ENCODE measurements at regions not wholly inside any gene's neighbourhood (a gene's known extent, or its start where the extent isn't known, plus 50 kb on each side); places are given as distances from the start of the nearest gene placed in this dataset.

DNA sequence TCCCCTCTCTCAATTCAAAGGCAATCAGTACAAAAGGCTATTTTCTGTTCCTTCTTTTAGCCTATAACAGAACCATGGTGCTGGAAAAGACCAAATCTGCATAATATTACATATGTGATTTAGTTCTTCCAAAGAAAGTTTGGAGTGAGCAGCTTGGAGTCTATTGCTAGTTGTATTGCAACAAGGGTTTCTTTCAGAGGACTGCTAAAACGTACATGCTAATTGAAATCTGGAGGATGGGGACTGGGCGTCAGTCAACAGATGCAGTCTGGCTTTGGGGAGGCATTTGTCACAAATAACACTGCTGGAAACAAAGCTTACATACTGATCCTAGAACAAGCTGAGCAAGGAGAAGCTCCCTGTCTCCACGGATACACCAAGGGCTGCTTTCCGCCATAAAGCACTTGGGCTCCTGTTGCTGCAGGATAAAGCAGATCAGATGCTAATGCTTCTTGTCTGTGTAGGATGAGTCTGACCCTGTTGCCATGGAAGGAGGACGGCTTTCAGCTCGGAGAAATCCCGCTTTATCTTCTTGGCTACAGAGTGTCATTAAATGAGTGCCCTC is 883.5 kb downstream of the SORCS1 start:
- TF ChIP-seq, protein P1, sequence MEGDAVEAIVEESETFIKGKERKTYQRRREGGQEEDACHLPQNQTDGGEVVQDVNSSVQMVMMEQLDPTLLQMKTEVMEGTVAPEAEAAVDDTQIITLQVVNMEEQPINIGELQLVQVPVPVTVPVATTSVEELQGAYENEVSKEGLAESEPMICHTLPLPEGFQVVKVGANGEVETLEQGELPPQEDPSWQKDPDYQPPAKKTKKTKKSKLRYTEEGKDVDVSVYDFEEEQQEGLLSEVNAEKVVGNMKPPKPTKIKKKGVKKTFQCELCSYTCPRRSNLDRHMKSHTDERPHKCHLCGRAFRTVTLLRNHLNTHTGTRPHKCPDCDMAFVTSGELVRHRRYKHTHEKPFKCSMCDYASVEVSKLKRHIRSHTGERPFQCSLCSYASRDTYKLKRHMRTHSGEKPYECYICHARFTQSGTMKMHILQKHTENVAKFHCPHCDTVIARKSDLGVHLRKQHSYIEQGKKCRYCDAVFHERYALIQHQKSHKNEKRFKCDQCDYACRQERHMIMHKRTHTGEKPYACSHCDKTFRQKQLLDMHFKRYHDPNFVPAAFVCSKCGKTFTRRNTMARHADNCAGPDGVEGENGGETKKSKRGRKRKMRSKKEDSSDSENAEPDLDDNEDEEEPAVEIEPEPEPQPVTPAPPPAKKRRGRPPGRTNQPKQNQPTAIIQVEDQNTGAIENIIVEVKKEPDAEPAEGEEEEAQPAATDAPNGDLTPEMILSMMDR (IDR thresholded peaks at IDR 0.05): no peak
- TF ChIP-seq POLR2AphosphoS5 (IDR thresholded peaks at IDR 0.05) (no peak), POLR2A (IDR thresholded peaks at IDR 0.05) (no peak)

All from suprapubic skin (tissue), 4 donors.